Fibroblast of the aortic adventitia (primary cell): ENCODE measurements at regions not wholly inside any gene's neighbourhood (a gene's known extent, or its start where the extent isn't known, plus 50 kb on each side); places are given as distances from the start of the nearest gene placed in this dataset.

ENCODE experiments used
- DNase-seq: peaks from one replicate; pipeline ENCODE4 v3.0.0-alpha.2; 2010; ENCODE audit warnings: low read depth
- H3K4me3 ChIP-seq: 2 replicates; pipeline ENCODE4 v1.5.1; 2011; ENCODE audit warnings: low read depth, mild to moderate bottlenecking, control low read depth, low read length, moderate library complexity
- CTCF ChIP-seq: IDR thresholded peaks from 2 replicates; pipeline ENCODE4 v1.5.1; 2011; ENCODE audit warnings: mild to moderate bottlenecking, low read length, control low read depth, inconsistent platforms; ENCODE audit not compliant: insufficient read depth

- DNase-seq, result no peak
- no peak for TF ChIP-seq CTCF
- H3K4me3 ChIP-seq, result no peak overlapping the region
These were observed 61.7 kb upstream of the HAND2 start for GRCh38 chr4:173591760-173592159.

GRCh38 chr4:173590697-173591096 lies 60.7 kb upstream of the HAND2 start:
- H3K4me3 ChIP-seq, result no peak overlapping the region
- no peak for TF ChIP-seq CTCF
- DNase-seq, result no peak

- no peak for DNase-seq
- no peak overlapping the region for H3K4me3 ChIP-seq
- no peak for TF ChIP-seq CTCF
These were observed 56.0 kb upstream of the HAND2 start for GRCh38 chr4:173585876-173586572.

- no peak for TF ChIP-seq CTCF
- DNase-seq, result no peak
- no peak overlapping the region for H3K4me3 ChIP-seq
These were observed 54.5 kb upstream of the HAND2 start for GRCh38 chr4:173584506-173584905.
